ENCODE measurements at regions not wholly inside any gene's neighbourhood (a gene's known extent, or its start where the extent isn't known, plus 50 kb on each side); places are given as distances from the start of the nearest gene placed in this dataset.

GRCh38 chr5:32869216-32869615, 158.1 kb downstream of the NPR3 start:
- no peak for TF ChIP-seq EZH2 (IDR thresholded peaks at IDR 0.05; ENCODE audit: insufficient read depth, poor library complexity, severe bottlenecking)
- no peak for TF ChIP-seq EZH2phosphoT487 (IDR thresholded peaks at IDR 0.05; ENCODE audit: insufficient read depth, low read depth)
